22Rv1 (cell line): ENCODE measurements at regions not wholly inside any gene's neighbourhood (a gene's known extent, or its start where the extent isn't known, plus 50 kb on each side); places are given as distances from the start of the nearest gene placed in this dataset.

Experiments used
- CTCF ChIP-seq: fragments of 450-650 bp; IDR thresholded peaks from 2 replicates; pipeline ENCODE4 v1.5.1; 2017; ENCODE audit warnings: mild to moderate bottlenecking
- ZFX ChIP-seq: fragments of 450-650 bp; IDR thresholded peaks from 2 replicates; pipeline ENCODE4 v1.6.1; 2017; ENCODE audit warnings: antibody characterized with exemption, borderline replicate concordance

DNA sequence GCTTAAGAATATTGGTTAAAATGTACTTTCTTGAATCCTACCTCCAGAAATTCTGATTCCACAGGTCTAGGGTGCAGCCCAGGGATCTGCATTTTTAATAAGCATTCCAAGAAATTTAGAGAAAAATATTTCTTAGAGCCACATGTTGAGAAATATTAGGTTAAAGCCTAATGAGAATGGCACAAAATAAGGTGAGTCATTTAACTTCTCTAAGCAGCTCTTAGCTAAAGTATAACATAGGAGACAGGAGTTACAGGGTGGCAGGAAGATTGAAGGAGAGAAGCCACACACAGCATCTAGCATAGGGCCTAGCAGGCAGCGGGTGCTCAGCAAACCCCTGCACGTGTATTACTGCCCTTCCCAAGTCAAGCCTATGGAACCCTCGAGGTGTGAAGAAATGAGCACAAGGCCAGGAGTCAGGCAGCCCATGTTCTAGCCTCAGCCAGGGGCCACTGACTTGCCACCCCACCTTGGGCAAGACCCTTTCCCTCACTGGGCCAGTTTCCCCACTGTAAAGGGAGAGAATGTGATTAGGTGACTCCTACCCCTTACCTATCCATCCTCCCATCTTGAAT, 197.1 kb upstream of the TLE3 start:
- no peak for TF ChIP-seq CTCF
- no peak for TF ChIP-seq ZFX
